A673 (cell line): ENCODE measurements at regions not wholly inside any gene's neighbourhood (a gene's known extent, or its start where the extent isn't known, plus 50 kb on each side); places are given as distances from the start of the nearest gene placed in this dataset.

ENCODE experiments used
- CTCF ChIP-seq: fragments of 300-800, 200-600 bp; sonication (generic); conservative IDR thresholded peaks from 2 replicates; pipeline ENCODE4 v1.5.1; 2017; ENCODE audit warnings: low read depth, mild to moderate bottlenecking, antibody characterized with exemption, low read length, moderate library complexity, mixed read lengths
- EZH2 ChIP-seq: fragments of 200-600 bp; sonication (generic); IDR thresholded peaks from 2 replicates; pipeline ENCODE4 v1.6.1; 2017; ENCODE audit warnings: borderline replicate concordance, low read depth, mild to moderate bottlenecking, mixed read lengths, antibody characterized with exemption, low read length; ENCODE audit not compliant: poor library complexity, severe bottlenecking

- no peak for TF ChIP-seq CTCF
- TF ChIP-seq EZH2 = no peak
Observed at GRCh38 chr12:90729736-90730135, 225.2 kb downstream of the CCER1 start.
